Naive thymus-derived CD8-positive, alpha-beta T cell (primary cell): ENCODE measurements at regions not wholly inside any gene's neighbourhood (a gene's known extent, or its start where the extent isn't known, plus 50 kb on each side); places are given as distances from the start of the nearest gene placed in this dataset.
"Not testable (repeated sequence)": the region's sequence is repeated elsewhere in the genome, so short reads cannot be mapped to it uniquely, and the experiment has no call there.

Source experiments
- ATAC-seq, 2 donors: fragments of 150-1000 bp; cut with Tn5 transposase in 1 of 2; sonication (Bioruptor Pico), chemical (Tn5 transposase) in 1 of 2; 1 replicate in 1 of 2; 2 replicates in 1 of 2; pipeline ENCODE4 v1.10.0; 2021; ENCODE audit warnings: mild to moderate bottlenecking in 2 of 2, moderate library complexity in 2 of 2
- POLR2A ChIA-PET: fragments of 350-600 bp; sonication (Branson Sonifier 250); formaldehyde crosslinking; loops from one replicate; lab custom pipeline; 2021; ENCODE audit warnings: antibody characterized with exemption; lab: Charles Lee
- DNase-seq, 10 donors: peaks; one replicate each; pipeline versions ENCODE4 v3.0.0 to v3.0.0-alpha.2; 2020 to 2022
- H3K27ac Mint-ChIP-seq, 10 donors: one replicate each; pipeline ENCODE4 v1.8.0; 2020 to 2022; ENCODE audit warnings: mild to moderate bottlenecking in 10 of 10, mixed read lengths in 10 of 10, moderate library complexity in 4 of 10, inconsistent platforms in 1 of 10
- H3K27me3 Mint-ChIP-seq, 5 donors: one replicate each; pipeline ENCODE4 v1.8.0; 2021 to 2022; ENCODE audit warnings: mixed read lengths in 5 of 5
- H3K36me3 Mint-ChIP-seq, 3 donors: one replicate each; pipeline ENCODE4 v1.8.0; 2020 to 2022; ENCODE audit warnings: mixed read lengths in 3 of 3, mild to moderate bottlenecking in 2 of 3, inconsistent platforms in 1 of 3
- H3K4me1 Mint-ChIP-seq, 4 donors: one replicate each; pipeline ENCODE4 v1.8.0; 2021 to 2022; ENCODE audit warnings: mixed read lengths in 4 of 4
- H3K4me3 Mint-ChIP-seq, 10 donors: one replicate each; pipeline ENCODE4 v1.8.0; 2020 to 2022; ENCODE audit warnings: mild to moderate bottlenecking in 10 of 10, mixed read lengths in 10 of 10, moderate library complexity in 6 of 10, inconsistent platforms in 1 of 10
- H3K9me3 Mint-ChIP-seq, 9 donors: one replicate each; pipeline ENCODE4 v1.8.0; 2020 to 2022; ENCODE audit warnings: mixed read lengths in 9 of 9, mild to moderate bottlenecking in 3 of 9, inconsistent platforms in 1 of 9, moderate library complexity in 1 of 9

DNA sequence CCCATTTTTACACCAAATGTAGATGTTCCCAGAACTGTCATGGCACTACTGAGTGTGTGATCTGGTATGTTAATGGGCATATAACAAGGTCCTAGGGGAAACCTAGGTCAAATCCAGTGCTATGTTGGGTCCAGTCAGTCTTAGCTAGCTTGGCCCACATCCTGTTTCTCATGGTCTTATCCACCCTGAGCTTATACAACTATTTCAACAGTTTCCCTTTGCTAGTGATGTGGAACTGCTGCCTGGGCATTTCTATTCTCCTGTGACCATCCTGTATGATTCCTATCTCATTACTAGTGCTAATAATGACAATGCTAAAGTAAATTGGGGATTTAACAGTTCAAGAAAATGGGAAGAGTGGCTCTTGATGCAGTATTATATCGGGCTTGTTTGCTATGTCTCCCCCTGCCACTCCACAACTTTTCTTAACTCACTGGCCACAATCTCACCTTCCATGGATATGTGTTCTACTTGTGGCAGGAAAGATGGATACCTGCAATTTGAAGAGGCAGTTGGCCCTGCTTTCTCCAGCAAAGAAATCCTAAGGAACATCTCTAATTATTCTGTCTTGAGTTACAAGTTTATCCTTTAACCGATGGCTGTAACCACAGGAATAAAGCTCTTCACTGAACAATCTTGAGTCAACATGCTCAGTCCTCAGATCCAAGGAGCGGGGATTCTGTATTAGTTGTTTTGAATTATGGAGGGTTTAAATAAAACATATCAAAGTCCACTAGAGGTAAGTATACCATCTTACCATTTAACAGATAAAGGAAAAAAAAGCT is 707.8 kb downstream of the XPNPEP1 start:
- POLR2A ChIA-PET: no interaction called here
- no peak for ATAC-seq
- Mint-ChIP-seq H3K27me3 (no peaks in the 10 kb centered on the region), H3K9me3 (peaks cover 0 to 10% (median 3%) of the 10 kb centered on the region in 9 donors), H3K4me3 (no peak overlapping the region), H3K27ac (no peak overlapping the region), H3K36me3 (no peaks in the 10 kb centered on the region), H3K4me1 (no peaks in the 10 kb centered on the region)
- no peak for DNase-seq

GRCh38 chr10:109214891-109215290 is 708.4 kb downstream of the XPNPEP1 start:
- H3K27ac Mint-ChIP-seq, POLR2A ChIA-PET, DNase-seq, H3K4me1 Mint-ChIP-seq, H3K27me3 Mint-ChIP-seq, H3K9me3 Mint-ChIP-seq, ATAC-seq, H3K36me3 Mint-ChIP-seq, H3K4me3 Mint-ChIP-seq: not testable (repeated sequence)

GRCh38 chr10:109207361-109207760 is 716.0 kb downstream of the XPNPEP1 start:
- Mint-ChIP-seq H3K4me3 (no peak overlapping the region), H3K9me3 (peaks cover 0 to 10% (median 2%) of the 10 kb centered on the region in 9 donors), H3K27ac (no peak overlapping the region), H3K4me1 (no peaks in the 10 kb centered on the region), H3K27me3 (no peaks in the 10 kb centered on the region), H3K36me3 (no peaks in the 10 kb centered on the region)
- DNase-seq (no peak), ATAC-seq (no peak)
- POLR2A ChIA-PET: no interaction called here

- no peak overlapping the region for H3K4me3 Mint-ChIP-seq
- H3K36me3 Mint-ChIP-seq: no peaks in the 10 kb centered on the region
- no peaks in the 10 kb centered on the region for H3K4me1 Mint-ChIP-seq
- H3K9me3 Mint-ChIP-seq: peaks cover 0 to 9% (median 2%) of the 10 kb centered on the region in 9 donors
- POLR2A ChIA-PET: no interaction called here
- no peak for ATAC-seq
- no peak for DNase-seq
- H3K27ac Mint-ChIP-seq: no peak overlapping the region
- H3K27me3 Mint-ChIP-seq: no peaks in the 10 kb centered on the region
Observed at GRCh38 chr10:109205929-109206585, 717.3 kb downstream of the XPNPEP1 start.

- no peak for DNase-seq
- Mint-ChIP-seq H3K27me3 (no peaks in the 10 kb centered on the region), H3K4me3 (no peak overlapping the region), H3K27ac (no peak overlapping the region), H3K9me3 (peaks cover 0 to 13% (median 2%) of the 10 kb centered on the region in 9 donors), H3K36me3 (no peaks in the 10 kb centered on the region), H3K4me1 (no peaks in the 10 kb centered on the region)
- no peak for ATAC-seq
- POLR2A ChIA-PET: no interaction called here
Observed at GRCh38 chr10:109203646-109204353, 719.5 kb downstream of the XPNPEP1 start.

GRCh38 chr10:109202111-109202510 is 721.2 kb downstream of the XPNPEP1 start:
- Mint-ChIP-seq H3K27me3 (no peaks in the 10 kb centered on the region), H3K36me3 (no peaks in the 10 kb centered on the region), H3K4me3 (no peak overlapping the region), H3K9me3 (peaks cover 0 to 25% (median 5%) of the 10 kb centered on the region in 9 donors), H3K27ac (no peak overlapping the region), H3K4me1 (no peaks in the 10 kb centered on the region)
- POLR2A ChIA-PET: no interaction called here
- DNase-seq: no peak
- no peak for ATAC-seq

GRCh38 chr10:109200646-109201045 is 722.7 kb downstream of the XPNPEP1 start:
- H3K36me3 Mint-ChIP-seq: no peaks in the 10 kb centered on the region
- H3K9me3 Mint-ChIP-seq: peaks cover 0 to 29% (median 8%) of the 10 kb centered on the region in 9 donors
- no peak overlapping the region for H3K4me3 Mint-ChIP-seq
- no peak overlapping the region for H3K27ac Mint-ChIP-seq
- ATAC-seq (no peak), DNase-seq (no peak)
- H3K27me3 Mint-ChIP-seq: no peaks in the 10 kb centered on the region
- POLR2A ChIA-PET: no interaction called here
- no peaks in the 10 kb centered on the region for H3K4me1 Mint-ChIP-seq

GRCh38 chr10:109191823-109192222 is 731.5 kb downstream of the XPNPEP1 start:
- Mint-ChIP-seq H3K4me1 (no peaks in the 10 kb centered on the region), H3K36me3 (peaks cover 0 to 7% (median 0%) of the 10 kb centered on the region in 3 donors), H3K27ac (no peak overlapping the region), H3K27me3 (no peaks in the 10 kb centered on the region), H3K4me3 (no peak overlapping the region), H3K9me3 (peaks cover 0 to 39% (median 22%) of the 10 kb centered on the region in 9 donors)
- POLR2A ChIA-PET: no interaction called here
- no peak for ATAC-seq
- no peak for DNase-seq

DNA sequence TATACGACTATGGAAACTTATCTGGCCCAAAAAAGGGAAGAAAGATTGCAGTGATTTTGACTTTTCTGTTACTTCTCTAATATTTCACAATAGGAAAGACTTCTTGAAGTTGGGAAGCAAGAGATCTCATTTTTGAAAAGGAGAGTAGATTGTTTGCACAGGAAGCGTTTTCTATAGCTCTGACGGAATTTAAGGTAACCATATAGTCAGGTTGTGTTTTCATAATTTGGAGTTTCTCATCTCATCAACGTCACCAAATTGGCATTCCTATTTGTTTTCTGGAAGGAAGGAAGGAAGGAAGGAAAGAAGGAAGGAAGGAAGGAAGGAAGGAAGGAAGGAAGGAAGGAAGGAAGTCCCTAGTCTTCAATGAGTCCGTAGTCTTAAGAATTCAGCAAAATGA is 732.0 kb downstream of the XPNPEP1 start:
- no peak for DNase-seq
- H3K36me3 Mint-ChIP-seq: peaks cover 0 to 7% (median 0%) of the 10 kb centered on the region in 3 donors
- H3K27me3 Mint-ChIP-seq: no peaks in the 10 kb centered on the region
- ATAC-seq: no peak
- H3K27ac Mint-ChIP-seq: no peak overlapping the region
- peaks cover 0 to 43% (median 23%) of the 10 kb centered on the region in 9 donors for H3K9me3 Mint-ChIP-seq
- POLR2A ChIA-PET: no interaction called here
- no peaks in the 10 kb centered on the region for H3K4me1 Mint-ChIP-seq
- no peak overlapping the region for H3K4me3 Mint-ChIP-seq

GRCh38 chr10:109187677-109188076 is 735.6 kb downstream of the XPNPEP1 start:
- no peak overlapping the region for H3K27ac Mint-ChIP-seq
- H3K36me3 Mint-ChIP-seq: peaks cover 0 to 19% (median 0%) of the 10 kb centered on the region in 3 donors
- DNase-seq: no peak
- H3K9me3 Mint-ChIP-seq: peaks cover 19 to 61% (median 32%) of the 10 kb centered on the region in 9 donors
- H3K4me3 Mint-ChIP-seq: no peak overlapping the region
- H3K4me1 Mint-ChIP-seq: no peaks in the 10 kb centered on the region
- POLR2A ChIA-PET: no interaction called here
- no peaks in the 10 kb centered on the region for H3K27me3 Mint-ChIP-seq
- no peak for ATAC-seq

DNA sequence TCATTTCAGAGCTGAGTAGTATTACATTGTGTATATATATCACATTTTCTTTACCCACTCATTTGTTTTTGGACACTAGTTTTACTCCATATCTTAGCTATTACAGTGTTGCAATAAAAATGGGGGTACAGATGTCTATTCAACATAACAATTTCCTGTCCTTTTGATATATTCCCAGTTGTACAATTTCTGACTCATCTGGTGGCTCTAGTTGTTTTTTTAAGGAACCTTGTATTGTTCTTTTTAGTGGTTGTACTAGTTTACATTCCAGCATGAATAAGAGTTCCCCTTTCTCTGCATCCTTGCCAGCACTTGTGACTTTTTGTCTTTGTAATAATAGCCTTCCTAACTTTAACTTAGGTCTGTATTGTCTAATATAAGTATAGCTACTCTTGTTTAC is 739.9 kb downstream of the XPNPEP1 start:
- ATAC-seq: no peak
- no peaks in the 10 kb centered on the region for H3K4me1 Mint-ChIP-seq
- peaks cover 0 to 12% (median 0%) of the 10 kb centered on the region in 3 donors for H3K36me3 Mint-ChIP-seq
- no peak for DNase-seq
- no peak overlapping the region for H3K27ac Mint-ChIP-seq
- H3K4me3 Mint-ChIP-seq: no peak overlapping the region
- POLR2A ChIA-PET: no interaction called here
- H3K9me3 Mint-ChIP-seq: peaks cover 9 to 50% (median 31%) of the 10 kb centered on the region in 9 donors
- H3K27me3 Mint-ChIP-seq: no peaks in the 10 kb centered on the region

DNA sequence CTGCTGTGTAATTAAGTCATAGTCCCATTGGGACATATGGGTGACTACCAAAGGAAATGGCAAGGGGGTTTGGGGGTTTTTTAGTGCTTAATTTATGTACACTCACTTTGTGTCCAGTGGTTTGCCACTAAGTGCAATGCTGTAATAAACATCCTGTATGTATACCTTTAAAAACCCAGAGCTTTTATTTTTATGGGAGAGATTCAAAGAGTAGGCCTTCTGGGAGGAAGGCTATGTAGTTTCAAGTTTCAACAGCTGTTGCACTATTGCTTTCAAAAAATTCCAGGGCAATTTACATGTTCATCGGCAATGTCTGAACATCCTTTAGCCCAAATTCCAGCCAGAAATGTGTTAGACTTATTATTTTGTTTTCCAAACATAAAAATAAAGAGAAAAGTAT is 744.7 kb downstream of the XPNPEP1 start:
- no peaks in the 10 kb centered on the region for H3K4me1 Mint-ChIP-seq
- ATAC-seq: no peak
- H3K4me3 Mint-ChIP-seq: no peak overlapping the region

GRCh38 chr10:109174526-109174925 is 748.8 kb downstream of the XPNPEP1 start:
- no peak overlapping the region for H3K4me3 Mint-ChIP-seq
- H3K27me3 Mint-ChIP-seq: no peaks in the 10 kb centered on the region
- no peak for DNase-seq
- POLR2A ChIA-PET: no interaction called here
- H3K27ac Mint-ChIP-seq: no peak overlapping the region
- no peak for ATAC-seq
- no peaks in the 10 kb centered on the region for H3K36me3 Mint-ChIP-seq
- peaks cover 0 to 21% (median 9%) of the 10 kb centered on the region in 9 donors for H3K9me3 Mint-ChIP-seq
- no peaks in the 10 kb centered on the region for H3K4me1 Mint-ChIP-seq

More for the DNA sequence above, 744.7 kb downstream of the XPNPEP1 start:
- POLR2A ChIA-PET: no interaction called here
- H3K27ac Mint-ChIP-seq: no peak overlapping the region
- peaks cover 0 to 28% (median 10%) of the 10 kb centered on the region in 9 donors for H3K9me3 Mint-ChIP-seq
- no peaks in the 10 kb centered on the region for H3K36me3 Mint-ChIP-seq
- no peaks in the 10 kb centered on the region for H3K27me3 Mint-ChIP-seq
- no peak for DNase-seq
